K562 (cell line): ENCODE measurements at regions not wholly inside any gene's neighbourhood (a gene's known extent, or its start where the extent isn't known, plus 50 kb on each side); places are given as distances from the start of the nearest gene placed in this dataset.

Source experiments
- ATAC-seq: fragments of 200-7000 bp; cut with Tn5 transposase; 3 replicates; pipeline ENCODE4 v1.9.1; 2020; ENCODE audit warnings: moderate library complexity
- BruUV-seq: library from RNA; stranded (reverse); fragments of 400-500 nt; replicated peaks from 2 replicates; lab custom pipeline; 2021; lab: Mats Ljungman, UMichigan
- CTCF ChIA-PET: fragments of 300-600 bp; formaldehyde crosslinking; extraction: SDS; loops from one replicate; lab custom pipeline; 2021; ENCODE audit warnings: low intra/inter-chr PET ratio; lab: Yijun Ruan, JAX
- POLR2A ChIA-PET: fragments of 300-600, 350-650 bp; sonication (Branson Sonifier 250); formaldehyde crosslinking; extraction: SDS; loops from one replicate; lab custom pipeline; 2021; ENCODE audit warnings: antibody characterized with exemption, inconsistent platforms; lab: Yijun Ruan, JAX
- DNase-seq, 4 experiments: peaks; one replicate each; pipeline versions ENCODE4 v3.0.0 to v3.0.0-alpha.2; 2011 to 2018; ENCODE audit warnings: low spot score in 3 of 4, mixed read lengths in 3 of 4; ENCODE audit errors: extremely low read depth in 1 of 4
- FAIRE-seq: peaks from 2 replicates; lab custom pipeline; 2011; peaks lifted over from hg19 to GRCh38; lab: Jason Lieb, UNC
- H2AFZ ChIP-seq: 2 replicates; pipeline ENCODE4 v1.6.0; 2011; ENCODE audit warnings: low read depth, low read length, control low read depth, inconsistent platforms
- H3K27ac ChIP-seq: fragments of 200-600 bp; 3 replicates; pipeline ENCODE4 v1.8.0; 2011; ENCODE audit warnings: low read depth, mild to moderate bottlenecking, control low read depth, inconsistent platforms, low read length, moderate library complexity, mixed read lengths; ENCODE audit errors: extremely low read depth
- H3K27me3 ChIP-seq, 2 experiments: fragments of 300-600 bp in 1 of 2; 2 replicates in 1 of 2; 3 replicates in 1 of 2; pipeline versions ENCODE4 v1.6.0 to v1.8.0; 2011; ENCODE audit warnings: inconsistent platforms in 2 of 2, low read length in 2 of 2, mild to moderate bottlenecking in 1 of 2, mixed read lengths in 1 of 2, moderate library complexity in 1 of 2; ENCODE audit not compliant: control insufficient read depth in 2 of 2, insufficient read depth in 2 of 2
- H3K36me3 ChIP-seq: fragments of 300-600 bp; 3 replicates; pipeline ENCODE4 v1.8.0; 2011; ENCODE audit warnings: mild to moderate bottlenecking, low read length, inconsistent platforms; ENCODE audit not compliant: control insufficient read depth, insufficient read depth
- H3K4me1 ChIP-seq, 2 experiments: fragments of 200-600 bp in 1 of 2; replicated peaks in 1 of 2; 2 replicates in 1 of 2; 3 replicates in 1 of 2; pipeline versions ENCODE4 v1.5.1 to v1.8.0; 2011; ENCODE audit warnings: inconsistent platforms in 2 of 2, low read length in 2 of 2, mild to moderate bottlenecking in 1 of 2, mixed read lengths in 1 of 2, moderate library complexity in 1 of 2; ENCODE audit not compliant: control insufficient read depth in 2 of 2, insufficient read depth in 2 of 2
- H3K4me2 ChIP-seq: 2 replicates; pipeline ENCODE4 v1.6.1; 2011; ENCODE audit warnings: low read length, control low read depth, inconsistent platforms, mixed read lengths; ENCODE audit not compliant: insufficient read depth
- H3K4me3 ChIP-seq: fragments of 200-600 bp; sonication (generic), shearing (Covaris generic); 2 replicates; pipeline ENCODE4 v1.5.1; 2016; ENCODE audit warnings: control low read depth, inconsistent platforms
- H3K79me2 ChIP-seq: fragments of 200-600 bp; 3 replicates; pipeline ENCODE4 v1.8.0; 2011; ENCODE audit warnings: low read length, inconsistent platforms; ENCODE audit not compliant: control insufficient read depth, insufficient read depth
- H3K9ac ChIP-seq, 2 experiments: 2 replicates each; pipeline versions ENCODE4 v1.6.0 to v1.6.1; 2011; ENCODE audit warnings: low read depth in 2 of 2, low read length in 2 of 2, control low read depth in 1 of 2, inconsistent platforms in 1 of 2, mild to moderate bottlenecking in 1 of 2, mixed read lengths in 1 of 2; ENCODE audit not compliant: insufficient read depth in 1 of 2
- H3K9me1 ChIP-seq: one replicate; pipeline ENCODE4 v1.6.0; 2011; ENCODE audit warnings: inconsistent platforms, mild to moderate bottlenecking, low read length, moderate library complexity; ENCODE audit not compliant: control insufficient read depth, insufficient read depth
- H3K9me3 ChIP-seq: replicated peaks from 2 replicates; pipeline ENCODE4 v1.5.1; 2011; ENCODE audit warnings: low read depth, low read length, inconsistent platforms; ENCODE audit not compliant: control insufficient read depth, insufficient read depth
- H4K20me1 ChIP-seq: replicated peaks from 2 replicates; pipeline ENCODE4 v1.6.1; 2011; ENCODE audit warnings: low read length, inconsistent platforms, mixed read lengths; ENCODE audit not compliant: control insufficient read depth, insufficient read depth
- BCL6 ChIP-seq: fragments of 250-450 bp; sonication (Bioruptor Pico); IDR thresholded peaks from 2 replicates; pipeline ENCODE4 v1.4.0; 2020
- ETS2 ChIP-seq: IDR thresholded peaks from 2 replicates; pipeline ENCODE4 v1.6.1; 2016; ENCODE audit warnings: borderline replicate concordance, missing genetic modification characterization, mild to moderate bottlenecking, moderate library complexity, missing compliant biosample characterization; ENCODE audit not compliant: poor library complexity, severe bottlenecking
- HNRNPH1 ChIP-seq: fragments of 200-400 bp; formaldehyde crosslinking; optimal IDR thresholded peaks from 2 replicates; pipeline ENCODE3; 2017; ENCODE audit warnings: low read depth, mild to moderate bottlenecking, low read length, moderate library complexity
- RNF2 ChIP-seq: sonication (generic); IDR thresholded peaks from 2 replicates; pipeline ENCODE4 v1.6.1; 2016
- SMARCC2 ChIP-seq: fragments of 450-650 bp; IDR thresholded peaks from 2 replicates; pipeline ENCODE4 v1.6.1; 2017; ENCODE audit warnings: antibody characterized with exemption, moderate library complexity, mild to moderate bottlenecking, low read depth
- SMC3 ChIP-seq: conservative IDR thresholded peaks from 2 replicates; pipeline ENCODE4 v1.6.1; 2011; ENCODE audit warnings: low read depth, low read length, improper control_type of control experiment; ENCODE audit not compliant: insufficient read depth
- TRIM25 ChIP-seq: fragments of 450-650 bp; IDR thresholded peaks from 2 replicates; pipeline ENCODE4 v1.7.0; 2016; ENCODE audit warnings: borderline replicate concordance
- ZBTB17 ChIP-seq: fragments of 450-650 bp; formaldehyde crosslinking; IDR thresholded peaks from 2 replicates; pipeline ENCODE4 v1.4.0; 2020; ENCODE audit warnings: mild to moderate bottlenecking
- ZNF174 ChIP-seq: fragments of 250-450 bp; sonication (Bioruptor Pico); IDR thresholded peaks from 2 replicates; pipeline ENCODE4 v1.4.0; 2020; ENCODE audit warnings: mild to moderate bottlenecking
- ZNF197 ChIP-seq: fragments of 200-800 bp; sonication (Bioruptor generic); IDR thresholded peaks from 2 replicates; pipeline ENCODE4 v1.6.1; 2016; ENCODE audit warnings: low read depth, missing genetic modification characterization, missing compliant biosample characterization
- ZNF347 ChIP-seq: fragments of 450-650 bp; formaldehyde crosslinking; IDR thresholded peaks from 2 replicates; pipeline ENCODE4 v1.4.0; 2020; ENCODE audit warnings: low read depth, mild to moderate bottlenecking, moderate library complexity
- WGBS: fragments of 100-300 bp; shearing (Covaris generic); methylation state at CpG from one replicate; pipeline ENCODE4 v1.1.6; 2016; ENCODE audit warnings: low coverage, mixed read lengths; ENCODE audit not compliant: insufficient coverage; ENCODE audit errors: missing lambda C conversion rate; 5-methylcytosine and 5-hydroxymethylcytosine counted together
- in situ Hi-C: fragments of 300-500 bp; cut with MboI; formaldehyde crosslinking; loops from 4 replicates; pipeline ENCODE4 v1.15.0; 2018; ENCODE audit warnings: inconsistent platforms, mixed read lengths
- intact Hi-C: fragments of 100-400 bp; cut with micrococcal nuclease; formaldehyde crosslinking; loops from 2 replicates; pipeline ENCODE4 v1.14.2; 2022

- ATAC-seq (no peak), DNase-seq (no peak), FAIRE-seq (no peak)
- Histone ChIP-seq H4K20me1 (no peaks in the 10 kb centered on the region), H3K27me3 (no peaks in the 10 kb centered on the region), H3K4me2 (no peak overlapping the region), H3K27ac (no peak overlapping the region), H3K4me1 (no peaks in the 10 kb centered on the region), H3K79me2 (no peaks in the 10 kb centered on the region), H3K9ac (no peak overlapping the region), H3K36me3 (no peaks in the 10 kb centered on the region), H3K4me3 (no peak overlapping the region), H3K9me1 (no peaks in the 10 kb centered on the region), H3K9me3 (no peaks in the 10 kb centered on the region), H2AFZ (no peak overlapping the region)
- POLR2A ChIA-PET, result no interaction called here
- no TSS peak for BruUV-seq
- whole genome bisulfite sequencing, result 2% methylated on average over 3 of the region's 3 CpGs
- intact Hi-C loops (no loop called here), in situ Hi-C loops (no loop called here)
- CTCF ChIA-PET, result no interaction called here
- TF ChIP-seq HNRNPH1 (no peak), SMARCC2 (no peak), ZNF347 (CRISPR knock-in tag) (no peak), RNF2 (no peak), ZNF197 (no peak), TRIM25 (no peak), SMC3 (no peak), ETS2 (no peak), BCL6 (no peak), ZNF174 (no peak), ZBTB17 (no peak)
These were observed 619.9 kb downstream of the ADGRL2 start for GRCh38 chr1:82420584-82420983.
